GM19467 (cell line): ENCODE measurements at regions not wholly inside any gene's neighbourhood (a gene's known extent, or its start where the extent isn't known, plus 50 kb on each side); places are given as distances from the start of the nearest gene placed in this dataset.
"Not testable (repeated sequence)": the region's sequence is repeated elsewhere in the genome, so short reads cannot be mapped to it uniquely, and the experiment has no call there.

Experiments used
- ATAC-seq: cut with Tn5 transposase; IDR thresholded peaks from one replicate; pipeline ENCODE4 v1.9.1; 2021; ENCODE audit warnings: mild to moderate bottlenecking, moderate library complexity; ENCODE audit not compliant: unreplicated experiment

- no peak for ATAC-seq
Measured at GRCh38 chr7:118404211-118404610, 179.7 kb downstream of the ANKRD7 start.

- no peak for ATAC-seq
Measured at GRCh38 chr7:118418433-118418832, 193.9 kb downstream of the ANKRD7 start.

GRCh38 chr7:118420888-118421287 is 196.4 kb downstream of the ANKRD7 start:
- no peak for ATAC-seq

GRCh38 chr7:118429141-118429540 is 204.6 kb downstream of the ANKRD7 start:
- no peak for ATAC-seq

- ATAC-seq = no peak
Measured at GRCh38 chr7:118436663-118437062, 212.2 kb downstream of the ANKRD7 start.

- ATAC-seq = not testable (repeated sequence)
Measured at GRCh38 chr7:118449030-118449429, 224.5 kb downstream of the ANKRD7 start.

- no peak for ATAC-seq
Measured at GRCh38 chr7:118449797-118450567, 225.5 kb downstream of the ANKRD7 start.

- ATAC-seq = no peak
Measured at GRCh38 chr7:118452128-118452527, 227.6 kb downstream of the ANKRD7 start.

- no peak for ATAC-seq
Measured at GRCh38 chr7:118467381-118467780, 242.9 kb downstream of the ANKRD7 start.

GRCh38 chr7:118472581-118472980 is 248.1 kb downstream of the ANKRD7 start:
- no peak for ATAC-seq

- ATAC-seq = no peak
Measured at GRCh38 chr7:118473271-118473670, 248.8 kb downstream of the ANKRD7 start.

GRCh38 chr7:118476036-118476435 is 251.5 kb downstream of the ANKRD7 start:
- ATAC-seq = no peak

GRCh38 chr7:118477036-118477435 is 252.5 kb downstream of the ANKRD7 start:
- ATAC-seq = no peak

- no peak for ATAC-seq
Measured at GRCh38 chr7:118478236-118478635, 253.7 kb downstream of the ANKRD7 start.

- no peak for ATAC-seq
Measured at GRCh38 chr7:118478931-118479330, 254.4 kb downstream of the ANKRD7 start.

GRCh38 chr7:118492466-118492865 is 268.0 kb downstream of the ANKRD7 start:
- ATAC-seq = no peak

- no peak for ATAC-seq
Measured at GRCh38 chr7:118496138-118496644, 271.7 kb downstream of the ANKRD7 start.

- ATAC-seq = no peak
Measured at GRCh38 chr7:118502235-118502634, 277.7 kb downstream of the ANKRD7 start.

GRCh38 chr7:118511146-118511545 is 286.6 kb downstream of the ANKRD7 start:
- no peak for ATAC-seq

GRCh38 chr7:118517275-118517674 is 292.8 kb downstream of the ANKRD7 start:
- no peak for ATAC-seq

GRCh38 chr7:118525020-118525419 is 300.5 kb downstream of the ANKRD7 start:
- no peak for ATAC-seq

GRCh38 chr7:118531566-118531965 is 307.1 kb downstream of the ANKRD7 start:
- ATAC-seq = no peak

GRCh38 chr7:118559207-118559606 is 334.7 kb downstream of the ANKRD7 start:
- no peak for ATAC-seq
